ENCODE measurements at regions not wholly inside any gene's neighbourhood (a gene's known extent, or its start where the extent isn't known, plus 50 kb on each side); places are given as distances from the start of the nearest gene placed in this dataset.

DNA sequence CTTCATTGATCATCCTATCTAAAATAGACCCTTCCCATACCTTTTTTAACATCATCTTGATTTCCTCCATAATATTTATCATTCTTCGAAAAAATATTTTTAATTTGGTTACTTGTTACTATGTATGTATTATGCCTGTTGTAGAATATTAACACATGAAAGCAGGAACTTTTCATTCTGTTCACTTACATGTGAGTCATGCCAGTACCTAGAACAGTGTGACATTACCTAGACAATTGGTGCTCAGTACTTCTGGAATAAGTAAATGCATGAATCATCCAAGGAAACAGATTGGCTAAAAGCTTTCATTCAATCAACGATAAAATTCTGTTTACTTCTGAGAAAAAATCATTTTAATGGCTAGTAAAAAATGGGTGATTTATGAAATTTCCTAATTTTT lies 76.4 kb downstream of the CXXC4 start:
- Histone ChIP-seq H3K36me3 (ENCODE audit: insufficient read depth, low read length) (no peaks in the 10 kb centered on the region), H3K4me3 (ENCODE audit: low read length) (no peak overlapping the region), H3K9ac (ENCODE audit: low read depth, low read length) (no peak overlapping the region), H3K4me1 (ENCODE audit: insufficient read depth, low read length) (peaks cover 50% of the 10 kb centered on the region), H3K27ac (ENCODE audit: low read depth, low read length) (no peak overlapping the region), H3K9me3 (ENCODE audit: insufficient read depth, low read depth, low read length) (no peaks in the 10 kb centered on the region), H3K27me3 (ENCODE audit: insufficient read depth, low read length) (no peaks in the 10 kb centered on the region)
- WGBS, result 100% methylated on average over 1 of the region's 2 CpGs

- WGBS, result 67% methylated on average over 1 of the region's 3 CpGs
- Histone ChIP-seq H3K9me3 (ENCODE audit: insufficient read depth, low read depth, low read length) (no peaks in the 10 kb centered on the region), H3K4me1 (ENCODE audit: insufficient read depth, low read length) (peaks cover 50% of the 10 kb centered on the region), H3K36me3 (ENCODE audit: insufficient read depth, low read length) (no peaks in the 10 kb centered on the region), H3K4me3 (ENCODE audit: low read length) (no peak overlapping the region), H3K27me3 (ENCODE audit: insufficient read depth, low read length) (no peaks in the 10 kb centered on the region), H3K27ac (ENCODE audit: low read depth, low read length) (no peak overlapping the region), H3K9ac (ENCODE audit: low read depth, low read length) (no peak overlapping the region)
Measured at GRCh38 chr4:104417357-104417882, 77.3 kb downstream of the CXXC4 start.

DNA sequence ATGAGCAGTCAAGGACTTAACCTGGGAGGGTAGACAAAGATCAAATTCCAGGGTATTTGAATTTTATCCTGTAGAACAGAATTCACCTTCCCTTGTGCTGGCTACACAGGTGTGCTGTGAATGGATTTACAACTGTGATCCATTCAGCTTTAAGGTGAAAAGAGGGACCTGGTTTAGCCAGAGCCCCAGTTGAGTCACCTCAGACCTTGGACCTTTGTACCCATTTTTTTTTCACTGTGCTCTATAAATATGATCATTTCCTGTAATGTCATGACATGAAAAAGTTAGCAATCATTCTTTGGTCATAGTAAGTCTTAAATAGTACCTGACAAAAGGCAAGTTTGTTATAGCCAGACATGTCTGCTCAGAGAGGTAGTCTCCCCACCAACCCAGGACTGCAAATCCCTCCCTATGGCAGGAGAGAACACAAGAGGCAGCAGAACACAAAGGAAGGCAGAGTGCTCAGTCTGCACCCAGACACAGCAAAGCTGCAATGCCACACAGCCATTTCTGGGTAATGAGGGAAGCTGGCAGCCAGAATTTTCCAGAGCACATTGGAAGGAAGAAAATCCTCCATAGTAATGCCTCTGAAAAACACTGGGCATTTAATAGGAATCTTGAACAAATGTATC lies 77.9 kb downstream of the CXXC4 start:
- Histone ChIP-seq H3K9me3 (ENCODE audit: insufficient read depth, low read depth, low read length) (no peaks in the 10 kb centered on the region), H3K27ac (ENCODE audit: low read depth, low read length) (no peak overlapping the region), H3K4me3 (ENCODE audit: low read length) (no peak overlapping the region), H3K36me3 (ENCODE audit: insufficient read depth, low read length) (no peaks in the 10 kb centered on the region), H3K4me1 (ENCODE audit: insufficient read depth, low read length) (peaks cover 47% of the 10 kb centered on the region), H3K27me3 (ENCODE audit: insufficient read depth, low read length) (no peaks in the 10 kb centered on the region), H3K9ac (ENCODE audit: low read depth, low read length) (no peak overlapping the region)

GRCh38 chr4:104413487-104413886 lies 81.2 kb downstream of the CXXC4 start:
- peaks cover 24% of the 10 kb centered on the region for H3K4me1 ChIP-seq (ENCODE audit: insufficient read depth, low read length)
- no peak overlapping the region for H3K9ac ChIP-seq (ENCODE audit: low read depth, low read length)
- H3K9me3 ChIP-seq (ENCODE audit: insufficient read depth, low read depth, low read length), result no peaks in the 10 kb centered on the region
- H3K4me3 ChIP-seq (ENCODE audit: low read length), result no peak overlapping the region
- H3K27ac ChIP-seq (ENCODE audit: low read depth, low read length), result no peak overlapping the region
- no peaks in the 10 kb centered on the region for H3K36me3 ChIP-seq (ENCODE audit: insufficient read depth, low read length)
- no peaks in the 10 kb centered on the region for H3K27me3 ChIP-seq (ENCODE audit: insufficient read depth, low read length)

DNA sequence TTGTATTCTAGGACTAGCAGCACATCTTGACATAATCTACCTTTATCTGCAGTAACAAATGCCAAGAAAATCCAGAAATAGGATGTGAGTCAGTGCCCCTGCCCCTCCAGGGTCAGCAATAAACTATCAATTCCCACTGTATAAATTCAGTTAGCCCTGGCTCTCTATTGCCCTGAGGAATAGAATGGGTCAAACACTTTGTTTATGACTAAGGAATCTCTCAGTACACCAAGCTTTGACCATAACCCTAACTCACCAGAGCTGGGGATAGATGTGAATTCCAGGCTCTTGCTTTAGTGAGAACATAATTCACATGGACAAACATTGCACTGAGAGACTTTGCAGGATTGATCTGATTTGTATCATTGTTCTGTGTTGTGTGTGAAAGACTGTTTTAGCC lies 82.3 kb downstream of the CXXC4 start:
- no peak overlapping the region for H3K4me3 ChIP-seq (ENCODE audit: low read length)
- no peaks in the 10 kb centered on the region for H3K27me3 ChIP-seq (ENCODE audit: insufficient read depth, low read length)
- peaks cover 21% of the 10 kb centered on the region for H3K4me1 ChIP-seq (ENCODE audit: insufficient read depth, low read length)
- no peaks in the 10 kb centered on the region for H3K36me3 ChIP-seq (ENCODE audit: insufficient read depth, low read length)
- no peak overlapping the region for H3K27ac ChIP-seq (ENCODE audit: low read depth, low read length)
- no peak overlapping the region for H3K9ac ChIP-seq (ENCODE audit: low read depth, low read length)
- no peaks in the 10 kb centered on the region for H3K9me3 ChIP-seq (ENCODE audit: insufficient read depth, low read depth, low read length)

DNA sequence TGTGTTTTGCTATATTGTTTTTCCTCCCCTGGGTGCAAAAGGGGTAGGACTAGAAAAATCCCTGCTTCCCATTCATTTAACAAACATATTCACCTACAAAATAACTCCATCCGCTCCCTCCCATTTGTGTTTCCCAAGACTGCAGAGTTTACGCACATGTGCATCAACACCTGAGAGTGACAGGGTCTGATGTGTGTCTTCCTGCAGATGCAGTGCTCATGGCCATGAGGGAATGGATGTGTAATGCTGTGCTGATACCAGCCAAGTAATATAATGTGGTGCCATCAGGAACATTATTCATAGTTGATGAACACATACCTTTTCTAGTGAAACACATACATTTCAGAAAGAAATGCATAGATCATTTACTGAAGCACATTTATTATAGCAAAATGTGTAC lies 83.2 kb downstream of the CXXC4 start:
- no peaks in the 10 kb centered on the region for H3K36me3 ChIP-seq (ENCODE audit: insufficient read depth, low read length)
- no peak overlapping the region for H3K9ac ChIP-seq (ENCODE audit: low read depth, low read length)
- H3K27me3 ChIP-seq (ENCODE audit: insufficient read depth, low read length), result no peaks in the 10 kb centered on the region
- no peak overlapping the region for H3K27ac ChIP-seq (ENCODE audit: low read depth, low read length)
- H3K4me1 ChIP-seq (ENCODE audit: insufficient read depth, low read length), result peaks cover 13% of the 10 kb centered on the region
- H3K4me3 ChIP-seq (ENCODE audit: low read length), result no peak overlapping the region
- 100% methylated on average over 2 of the region's 2 CpGs for WGBS
- no peaks in the 10 kb centered on the region for H3K9me3 ChIP-seq (ENCODE audit: insufficient read depth, low read depth, low read length)

DNA sequence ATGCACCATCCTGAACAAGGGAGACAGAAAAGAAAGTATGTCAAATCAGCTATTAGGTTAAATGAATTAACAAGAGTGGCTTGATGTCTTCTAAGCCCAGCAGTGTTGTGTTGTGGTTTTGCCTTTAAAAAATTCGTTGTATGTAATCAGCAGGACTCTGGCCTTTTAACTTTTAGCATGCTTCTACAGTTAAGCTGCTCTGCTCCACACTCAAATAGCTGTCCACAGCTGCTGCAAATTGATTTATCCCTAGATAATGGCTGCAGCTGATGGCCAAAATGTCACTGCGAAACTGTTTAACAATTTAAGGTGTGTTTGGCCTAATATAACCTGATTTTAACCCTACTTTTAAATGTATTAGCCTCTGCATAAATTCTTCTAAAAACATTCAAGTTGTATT lies 85.8 kb downstream of the CXXC4 start:
- 79% methylated on average over 2 of the region's 2 CpGs for WGBS
- H3K27me3 ChIP-seq (ENCODE audit: insufficient read depth, low read length), result no peaks in the 10 kb centered on the region
- no peaks in the 10 kb centered on the region for H3K9me3 ChIP-seq (ENCODE audit: insufficient read depth, low read depth, low read length)
- no peak overlapping the region for H3K4me3 ChIP-seq (ENCODE audit: low read length)
- H3K36me3 ChIP-seq (ENCODE audit: insufficient read depth, low read length), result no peaks in the 10 kb centered on the region
- H3K27ac ChIP-seq (ENCODE audit: low read depth, low read length), result no peak overlapping the region
- H3K4me1 ChIP-seq (ENCODE audit: insufficient read depth, low read length), result no peaks in the 10 kb centered on the region
- no peak overlapping the region for H3K9ac ChIP-seq (ENCODE audit: low read depth, low read length)

- Histone ChIP-seq H3K4me3 (ENCODE audit: low read length) (no peak overlapping the region), H3K4me1 (ENCODE audit: insufficient read depth, low read length) (no peaks in the 10 kb centered on the region), H3K36me3 (ENCODE audit: insufficient read depth, low read length) (no peaks in the 10 kb centered on the region), H3K9me3 (ENCODE audit: insufficient read depth, low read depth, low read length) (peaks cover 5% of the 10 kb centered on the region; the same call in 1 of the 2 replicates), H3K27ac (ENCODE audit: low read depth, low read length) (no peak overlapping the region), H3K27me3 (ENCODE audit: insufficient read depth, low read length) (no peaks in the 10 kb centered on the region), H3K9ac (ENCODE audit: low read depth, low read length) (no peak overlapping the region)
- 86% methylated on average over 6 of the region's 6 CpGs for WGBS
Measured at GRCh38 chr4:104404361-104404760, 90.3 kb downstream of the CXXC4 start.

- WGBS, result 94% methylated on average over 5 of the region's 5 CpGs
Measured at GRCh38 chr4:104395168-104395614, 99.5 kb downstream of the CXXC4 start.

DNA sequence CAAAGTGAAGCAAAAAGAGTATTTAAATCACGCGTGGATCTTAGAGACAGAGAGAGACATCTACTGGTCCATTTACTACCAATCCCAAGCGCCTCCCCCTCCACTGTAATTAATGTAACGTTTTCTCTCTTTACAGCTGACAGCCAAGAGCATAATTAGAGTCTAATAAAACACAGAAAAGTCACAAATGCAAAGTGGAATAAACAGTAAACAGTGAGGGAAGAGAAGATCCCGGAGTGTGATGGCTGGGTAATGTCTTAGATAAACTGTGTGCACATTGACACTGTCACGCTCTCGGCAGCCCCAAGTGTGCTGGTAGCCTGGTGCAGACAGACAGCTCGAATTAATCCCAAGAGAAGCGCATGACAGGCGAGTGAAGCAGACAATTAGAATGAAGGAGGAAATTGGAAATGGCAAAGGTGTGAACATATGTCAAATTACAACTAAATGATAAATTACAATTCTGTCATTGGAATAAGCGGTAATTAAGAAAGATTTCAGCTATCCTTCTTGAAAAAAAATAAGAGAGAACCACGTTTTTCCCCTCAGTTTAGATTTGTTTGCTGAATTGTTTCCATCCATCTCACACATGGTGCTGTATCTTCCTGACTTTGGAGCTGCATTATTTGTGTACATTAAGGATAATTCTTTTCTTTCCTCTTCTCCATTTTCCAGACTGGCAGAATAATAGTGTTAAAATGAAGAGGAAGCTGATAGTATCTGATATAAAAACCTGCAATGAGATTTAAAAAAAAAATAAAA lies 100.1 kb downstream of the CXXC4 start:
- no peak overlapping the region for H3K4me3 ChIP-seq (ENCODE audit: low read length)
- H3K27ac ChIP-seq (ENCODE audit: low read depth, low read length), result no peak overlapping the region
- no peaks in the 10 kb centered on the region for H3K36me3 ChIP-seq (ENCODE audit: insufficient read depth, low read length)
- H3K9me3 ChIP-seq (ENCODE audit: insufficient read depth, low read depth, low read length), result no peaks in the 10 kb centered on the region
- no peaks in the 10 kb centered on the region for H3K27me3 ChIP-seq (ENCODE audit: insufficient read depth, low read length)
- no peak overlapping the region for H3K9ac ChIP-seq (ENCODE audit: low read depth, low read length)
- no peaks in the 10 kb centered on the region for H3K4me1 ChIP-seq (ENCODE audit: insufficient read depth, low read length)
- WGBS, result 79% methylated on average over 12 of the region's 12 CpGs

More at GRCh38 chr4:104395168-104395614, 99.5 kb downstream of the CXXC4 start:
- Histone ChIP-seq H3K4me3 (ENCODE audit: low read length) (no peak overlapping the region), H3K27ac (ENCODE audit: low read depth, low read length) (no peak overlapping the region), H3K4me1 (ENCODE audit: insufficient read depth, low read length) (no peaks in the 10 kb centered on the region), H3K9ac (ENCODE audit: low read depth, low read length) (no peak overlapping the region), H3K9me3 (ENCODE audit: insufficient read depth, low read depth, low read length) (no peaks in the 10 kb centered on the region), H3K36me3 (ENCODE audit: insufficient read depth, low read length) (no peaks in the 10 kb centered on the region), H3K27me3 (ENCODE audit: insufficient read depth, low read length) (no peaks in the 10 kb centered on the region)

GRCh38 chr4:104393655-104394324 lies 100.9 kb downstream of the CXXC4 start:
- H3K36me3 ChIP-seq (ENCODE audit: insufficient read depth, low read length), result no peaks in the 10 kb centered on the region
- H3K9ac ChIP-seq (ENCODE audit: low read depth, low read length), result no peak overlapping the region
- no peak overlapping the region for H3K27ac ChIP-seq (ENCODE audit: low read depth, low read length)
- no peak overlapping the region for H3K4me3 ChIP-seq (ENCODE audit: low read length)
- H3K9me3 ChIP-seq (ENCODE audit: insufficient read depth, low read depth, low read length), result no peaks in the 10 kb centered on the region
- no peaks in the 10 kb centered on the region for H3K4me1 ChIP-seq (ENCODE audit: insufficient read depth, low read length)
- H3K27me3 ChIP-seq (ENCODE audit: insufficient read depth, low read length), result no peaks in the 10 kb centered on the region
- WGBS, result 90% methylated on average over 2 of the region's 3 CpGs

Data from HUES64 (cell line).